ENCODE measurements at regions not wholly inside any gene's neighbourhood (a gene's known extent, or its start where the extent isn't known, plus 50 kb on each side); places are given as distances from the start of the nearest gene placed in this dataset.

- no peak for DNase-seq (ENCODE audit: low spot score)
Observed at GRCh38 chr14:65186951-65187350, 84.6 kb upstream of the MAX start.

- no peak for DNase-seq (ENCODE audit: low spot score)
Observed at GRCh38 chr14:65187421-65188049, 85.2 kb upstream of the MAX start.

DNA sequence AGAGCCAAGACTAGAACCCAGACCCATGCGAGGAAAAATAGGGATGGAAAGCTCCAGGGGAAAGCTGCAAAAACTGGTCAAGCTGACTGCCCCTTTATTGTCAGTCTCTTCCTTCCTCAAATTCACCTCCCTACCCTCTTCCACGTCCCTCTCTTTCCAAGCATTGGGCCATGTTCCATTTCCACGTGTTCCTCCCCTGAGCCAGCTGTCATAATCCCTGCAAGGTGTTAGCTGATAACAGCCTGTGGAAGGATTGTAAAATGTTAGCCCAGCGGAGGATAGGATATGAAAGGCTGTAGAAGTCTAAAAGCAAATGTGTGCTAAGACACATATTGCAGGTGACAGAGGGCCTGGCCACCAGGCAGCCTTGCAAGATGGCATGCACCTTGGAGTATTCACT, 88.0 kb upstream of the MAX start:
- DNase-seq (ENCODE audit: low spot score), result no peak

GRCh38 chr14:65191716-65192115, 89.4 kb upstream of the MAX start:
- no peak for DNase-seq (ENCODE audit: low spot score)

DNA sequence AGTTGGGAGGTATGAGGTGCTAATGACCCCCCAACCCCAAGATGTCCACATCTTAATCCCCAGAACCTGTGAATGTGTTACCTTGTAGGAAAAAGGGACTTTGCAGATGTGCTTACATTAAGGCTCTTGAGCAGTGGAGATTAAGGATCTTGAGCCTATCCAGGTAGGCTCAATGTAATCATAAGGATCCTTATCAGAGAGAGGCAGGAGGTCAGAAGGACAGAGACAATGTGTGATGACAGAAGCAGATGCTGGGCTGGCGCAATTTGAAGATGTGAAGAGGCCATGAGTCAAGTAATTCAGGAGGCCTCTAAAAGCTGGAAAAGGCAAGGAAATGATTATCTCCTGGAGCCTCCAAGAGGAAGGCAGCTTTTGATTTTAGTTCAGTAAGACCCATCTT, 90.4 kb upstream of the MAX start:
- no peak for DNase-seq (ENCODE audit: low spot score)

DNA sequence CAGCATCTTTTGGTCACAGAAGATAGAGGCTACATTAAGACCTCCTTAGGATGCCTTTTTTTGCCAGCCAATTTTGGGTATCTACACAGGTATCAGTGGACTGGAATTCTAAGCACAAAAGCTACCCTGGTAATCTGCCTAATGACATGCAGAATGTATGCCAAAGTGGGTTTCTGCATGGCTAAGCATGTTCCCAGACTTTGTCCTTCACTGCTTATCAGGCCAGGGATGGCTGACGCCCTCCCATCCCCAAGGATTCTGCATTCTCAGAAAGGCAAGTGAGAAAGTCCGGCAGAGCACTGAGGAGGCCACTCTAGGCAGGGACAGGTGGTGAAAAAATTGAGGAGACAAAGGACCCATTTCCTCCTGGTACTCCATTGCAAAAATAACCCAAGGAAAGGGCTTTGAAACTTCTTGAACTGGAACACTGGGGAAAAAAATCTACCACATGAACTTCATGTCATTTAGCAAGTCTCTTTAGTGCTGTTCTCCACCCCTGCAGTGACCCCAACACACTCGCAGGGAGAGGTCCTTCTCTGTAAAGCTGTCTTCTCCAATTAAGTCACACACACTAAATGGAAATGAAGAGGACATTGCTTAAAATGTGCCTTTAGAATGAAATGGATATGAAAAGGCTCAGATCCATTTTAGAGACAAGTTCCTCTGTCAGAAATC, 91.7 kb upstream of the MAX start:
- DNase-seq (ENCODE audit: low spot score), result no peak

DNA sequence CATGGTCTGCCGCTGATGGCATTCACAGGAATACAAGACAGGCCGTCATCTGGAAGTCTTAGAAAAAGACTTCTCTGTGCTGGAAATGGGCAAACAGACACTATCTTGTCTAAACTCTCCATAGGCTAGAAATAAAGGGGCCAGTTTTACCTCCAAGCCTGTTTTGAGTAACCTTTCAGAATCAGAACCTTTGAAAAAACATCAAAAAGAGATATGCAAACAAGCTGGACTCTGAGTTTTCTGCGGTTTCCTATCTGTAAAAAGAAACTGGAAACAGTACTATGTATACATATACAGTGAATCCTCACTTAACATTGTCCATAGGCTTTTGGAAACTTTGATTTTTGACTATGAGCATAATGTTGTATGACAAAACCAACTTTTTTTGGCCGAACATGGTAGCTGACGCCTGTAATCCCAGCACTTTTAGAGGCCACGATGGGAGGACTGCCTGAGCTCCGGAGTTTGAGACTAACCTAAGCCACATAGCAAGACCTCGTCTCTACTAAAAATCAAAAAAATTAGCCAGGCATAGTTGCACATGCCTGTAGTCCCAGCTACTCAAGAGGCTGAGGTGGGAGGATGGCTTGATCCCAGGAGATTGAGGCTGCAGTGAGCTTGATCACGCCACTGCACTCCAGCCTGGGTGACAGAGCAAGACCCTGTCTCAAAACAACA, 92.9 kb upstream of the MAX start:
- no peak for DNase-seq (ENCODE audit: low spot score)

- no peak for DNase-seq (ENCODE audit: low spot score)
Observed at GRCh38 chr14:65198346-65198745, 96.0 kb upstream of the MAX start.

DNA sequence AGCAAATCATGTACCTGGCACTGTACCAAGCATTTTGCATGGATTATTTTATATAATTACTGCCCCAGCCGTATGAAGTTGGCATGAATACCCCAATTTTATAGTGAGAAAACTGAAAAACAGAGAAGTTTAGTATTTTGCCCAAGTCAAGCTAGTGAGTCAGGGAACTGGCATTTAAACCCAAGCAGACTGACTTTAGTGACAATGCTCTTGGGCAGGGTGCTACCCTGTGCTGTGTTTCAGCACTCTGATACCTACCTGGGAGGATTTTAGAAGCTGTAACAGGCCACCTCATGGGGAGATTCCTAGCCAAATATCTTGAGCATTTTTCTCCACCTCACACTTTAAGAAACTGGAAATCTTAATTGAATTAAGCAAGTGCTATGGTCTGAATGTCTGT, 98.1 kb upstream of the MAX start:
- no peak for DNase-seq (ENCODE audit: low spot score)

DNA sequence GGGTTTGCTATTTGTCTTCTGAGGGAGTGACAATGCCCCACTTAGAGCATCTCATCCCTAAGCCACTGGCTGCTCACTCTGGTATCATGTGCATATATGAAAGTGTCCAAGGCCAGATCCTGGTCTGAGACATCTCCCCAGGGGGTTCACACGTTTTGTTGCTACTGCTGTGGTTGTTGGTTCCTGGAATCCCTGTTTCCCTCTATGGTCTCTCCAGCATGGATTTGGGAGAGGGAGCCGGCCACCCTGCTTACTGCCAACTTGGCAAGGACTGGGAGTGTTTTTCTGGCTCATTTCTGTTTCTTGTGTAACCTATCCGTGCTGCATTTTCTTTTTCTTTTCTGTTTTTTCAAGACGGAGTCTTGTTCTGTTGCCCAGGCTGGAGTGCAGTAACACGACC, 101.3 kb upstream of the MAX start:
- no peak for DNase-seq (ENCODE audit: low spot score)

- no peak for DNase-seq (ENCODE audit: low spot score)
Observed at GRCh38 chr14:65204056-65204455, 101.7 kb upstream of the MAX start.

GRCh38 chr14:65206078-65206447, 103.7 kb upstream of the MAX start:
- DNase-seq (ENCODE audit: low spot score), result no peak

DNA sequence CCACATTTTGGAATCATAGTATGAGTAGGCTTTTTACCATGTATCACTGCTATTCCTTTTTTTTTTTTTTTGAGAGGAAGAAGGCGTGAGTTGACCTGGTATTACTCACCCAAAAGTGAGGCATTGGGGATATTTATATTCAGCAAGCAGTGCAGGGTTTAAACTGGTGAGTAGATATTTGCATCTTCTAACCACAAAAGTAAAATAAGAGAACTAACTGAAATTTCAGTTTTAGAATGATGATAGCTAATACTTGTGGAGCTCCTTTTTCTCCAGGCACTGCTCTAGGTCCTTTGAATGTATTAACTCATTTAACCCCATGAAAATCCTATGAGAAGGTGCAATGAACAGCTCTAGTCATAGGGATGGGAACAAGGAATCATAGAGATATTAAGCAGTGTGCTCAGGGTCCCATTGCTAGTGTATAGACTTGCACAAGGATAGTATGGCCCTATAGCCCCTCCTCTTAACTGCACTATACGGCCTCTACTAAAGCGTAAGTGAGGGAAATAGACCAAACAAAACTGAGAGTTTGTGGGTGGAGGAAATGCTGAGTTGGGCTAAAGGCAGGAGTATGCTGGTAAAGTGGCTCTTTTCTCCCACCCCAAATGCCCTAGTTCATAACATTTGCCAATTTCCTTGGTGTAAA, 104.3 kb upstream of the MAX start:
- DNase-seq (ENCODE audit: low spot score), result no peak

DNA sequence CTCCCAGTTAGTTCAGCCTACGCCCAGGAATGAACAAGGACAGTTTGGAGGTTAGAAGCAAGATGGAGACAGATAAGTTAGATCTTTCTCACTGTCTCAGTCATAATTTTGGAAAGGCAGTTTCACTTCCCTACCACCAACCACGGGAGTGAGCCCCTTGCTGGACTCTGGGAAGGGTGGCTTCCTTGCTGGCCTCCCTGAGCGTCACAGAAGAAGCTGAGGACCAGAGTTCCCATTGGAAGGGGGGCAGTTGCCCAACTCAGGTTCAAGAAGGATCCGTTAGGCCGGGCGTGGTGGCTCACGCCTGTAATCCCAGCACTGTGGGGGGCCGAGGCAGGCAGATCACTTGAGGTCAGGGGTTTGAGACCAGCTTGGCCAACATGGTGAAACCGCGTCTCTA, 106.2 kb upstream of the MAX start:
- no peak for DNase-seq (ENCODE audit: low spot score)

DNA sequence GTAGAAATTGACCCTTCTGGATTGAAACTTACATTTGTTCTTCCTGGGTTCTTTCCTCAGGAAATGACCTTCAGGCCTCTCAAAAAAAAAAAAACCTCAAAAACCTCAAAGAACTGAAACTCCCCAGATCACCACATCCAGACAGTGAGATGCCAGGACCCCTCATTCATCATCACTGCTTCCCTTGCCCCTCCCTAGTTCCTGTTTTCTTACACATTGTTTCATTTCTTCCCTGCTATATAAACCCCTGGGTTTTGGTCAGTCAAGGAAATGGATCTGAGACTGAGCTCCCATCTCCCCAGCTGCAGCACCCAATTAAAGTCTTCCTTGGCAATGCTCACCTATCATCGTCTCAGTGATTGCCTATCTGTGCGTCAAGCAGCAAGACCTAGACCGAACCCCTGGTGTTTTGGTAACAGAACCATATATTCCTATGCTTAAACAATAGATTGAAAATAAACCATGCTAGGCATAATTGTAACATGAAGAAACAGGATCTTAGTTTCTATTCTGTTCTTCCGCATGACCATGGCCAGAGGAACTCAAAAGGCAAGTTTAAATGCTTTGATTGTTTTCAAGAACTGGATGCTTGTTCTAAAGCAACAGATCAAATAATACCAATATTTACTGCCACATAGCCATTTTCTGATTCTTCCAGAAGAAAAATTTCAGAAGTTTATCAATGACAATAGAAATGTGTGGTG, 108.0 kb upstream of the MAX start:
- no peak for DNase-seq (ENCODE audit: low spot score)

DNA sequence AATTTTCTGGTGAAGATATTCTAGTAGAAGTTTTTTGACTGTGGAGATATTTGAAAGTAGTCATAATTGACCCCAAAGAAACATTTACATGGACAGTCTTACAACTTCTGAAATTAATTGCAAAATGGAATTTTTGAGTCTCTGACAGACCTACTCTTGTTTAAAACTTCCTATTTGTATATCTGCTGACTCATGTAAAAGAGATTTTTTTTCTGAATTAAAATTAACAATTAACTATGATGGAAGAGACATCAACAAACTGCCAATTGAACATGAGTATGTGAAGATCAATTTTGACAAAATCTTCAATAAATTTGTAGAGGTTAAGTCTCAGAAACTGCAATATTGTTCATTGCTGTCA, 108.5 kb upstream of the MAX start:
- DNase-seq (ENCODE audit: low spot score), result no peak

GRCh38 chr14:65211341-65211987, 109.1 kb upstream of the MAX start:
- peak; percentile 51 for DNase-seq (ENCODE audit: low spot score)

GRCh38 chr14:65213316-65213715, 111.0 kb upstream of the MAX start:
- DNase-seq (ENCODE audit: low spot score), result no peak

DNA sequence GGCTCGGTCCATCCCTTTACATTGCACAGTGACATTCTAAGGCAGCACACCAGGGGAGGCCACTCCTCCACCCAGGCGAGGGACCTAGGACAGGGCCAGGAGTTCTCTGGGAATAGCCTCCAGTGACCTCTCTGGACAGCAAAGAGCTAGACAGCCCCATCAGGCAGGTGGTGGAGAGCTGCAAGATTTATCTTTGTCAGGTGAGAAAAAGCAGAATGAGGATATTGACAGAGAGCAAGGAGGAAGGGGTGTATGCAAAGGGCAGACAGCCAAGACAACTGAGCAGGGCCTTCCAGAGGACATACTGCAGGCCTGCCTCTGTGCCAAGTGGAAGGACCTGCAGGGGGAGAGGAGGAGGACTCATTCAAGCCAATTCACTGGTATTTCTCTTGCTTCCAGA, 112.4 kb upstream of the MAX start:
- DNase-seq (ENCODE audit: low spot score), result no peak

DNA sequence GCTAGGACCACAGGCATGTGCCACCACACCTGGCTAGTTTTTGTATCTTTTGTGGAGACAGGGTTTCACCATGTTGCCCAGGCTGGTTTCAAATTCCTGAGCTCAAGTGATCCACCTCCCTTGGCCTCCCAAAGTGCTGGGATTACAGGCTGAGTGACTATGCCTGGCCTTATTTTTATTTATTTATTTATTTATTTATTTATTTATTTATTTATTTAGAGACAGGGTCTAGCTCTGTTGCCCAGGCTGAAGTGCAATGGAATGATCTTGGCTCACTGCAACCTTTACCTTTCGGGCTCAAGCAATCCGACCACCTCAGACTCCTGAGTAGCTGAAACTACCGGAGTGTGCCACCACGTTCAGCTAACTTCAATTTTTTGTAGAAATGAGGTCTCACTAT, 117.0 kb upstream of the MAX start:
- no peak for DNase-seq (ENCODE audit: low spot score)

- peak; percentile 52 for DNase-seq (ENCODE audit: low spot score)
Observed at GRCh38 chr14:65222440-65222858, 120.1 kb upstream of the MAX start.

DNA sequence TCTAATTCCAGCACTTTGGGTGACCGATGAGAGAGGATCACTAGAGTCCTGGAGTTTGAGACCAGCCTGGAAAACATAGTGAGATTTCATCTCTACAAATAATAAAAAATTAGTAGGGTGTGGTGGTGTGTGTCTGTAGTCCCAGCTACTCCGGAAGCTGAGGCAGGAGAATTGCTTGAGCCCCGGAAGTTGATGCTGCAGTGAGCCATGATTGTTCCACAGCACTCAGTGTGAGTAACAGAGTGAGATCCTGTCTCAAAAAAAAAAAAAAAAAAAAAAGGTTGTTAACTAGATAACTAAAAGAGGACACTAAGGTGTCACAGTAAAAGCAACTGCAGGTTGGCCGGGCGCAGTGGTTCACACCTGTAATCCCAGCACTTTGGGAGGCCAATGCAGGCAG, 121.3 kb upstream of the MAX start:
- no peak for DNase-seq (ENCODE audit: low spot score)
